NB4 (cell line): ENCODE measurements at regions not wholly inside any gene's neighbourhood (a gene's known extent, or its start where the extent isn't known, plus 50 kb on each side); places are given as distances from the start of the nearest gene placed in this dataset.

ENCODE experiments used
- MYC ChIP-seq: IDR thresholded peaks from 2 replicates; pipeline ENCODE4 v1.6.1; 2011; ENCODE audit warnings: low read depth, low read length
- POLR2A ChIP-seq: IDR thresholded peaks from 2 replicates; pipeline ENCODE4 v1.6.1; 2011; ENCODE audit warnings: mild to moderate bottlenecking; ENCODE audit not compliant: insufficient read length; ENCODE audit errors: extremely low read depth
- TF ChIP-seq, protein P1 (sequence below): IDR thresholded peaks from one replicate; pipeline ENCODE4 v1.5.1; 2012; ENCODE audit warnings: low read depth, low read length
- TF ChIP-seq, protein P2 (sequence below): IDR thresholded peaks from 2 replicates; pipeline ENCODE4 v1.6.1; 2011; ENCODE audit warnings: low read depth, low read length

DNA sequence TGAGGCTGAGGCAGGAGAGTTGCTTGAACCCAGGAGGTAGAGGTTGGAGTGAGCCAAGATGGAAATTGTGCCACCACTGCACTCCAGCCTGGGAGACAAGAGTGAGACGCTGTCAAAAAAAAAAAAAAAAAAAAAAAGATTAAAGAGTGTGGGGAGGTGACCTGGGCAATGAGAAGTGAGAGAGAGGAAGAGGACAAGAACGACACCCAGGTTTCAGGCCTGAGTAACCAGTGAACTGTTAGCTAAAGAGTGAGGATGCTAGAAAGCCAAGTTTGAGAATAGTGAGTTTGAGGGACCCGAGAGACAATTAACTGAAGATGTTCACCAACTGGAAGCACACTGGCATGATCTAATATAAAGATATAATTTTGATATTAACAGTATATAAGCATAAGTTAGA lies 85.4 kb upstream of the TNFAIP3 start:
- TF ChIP-seq, protein P1, sequence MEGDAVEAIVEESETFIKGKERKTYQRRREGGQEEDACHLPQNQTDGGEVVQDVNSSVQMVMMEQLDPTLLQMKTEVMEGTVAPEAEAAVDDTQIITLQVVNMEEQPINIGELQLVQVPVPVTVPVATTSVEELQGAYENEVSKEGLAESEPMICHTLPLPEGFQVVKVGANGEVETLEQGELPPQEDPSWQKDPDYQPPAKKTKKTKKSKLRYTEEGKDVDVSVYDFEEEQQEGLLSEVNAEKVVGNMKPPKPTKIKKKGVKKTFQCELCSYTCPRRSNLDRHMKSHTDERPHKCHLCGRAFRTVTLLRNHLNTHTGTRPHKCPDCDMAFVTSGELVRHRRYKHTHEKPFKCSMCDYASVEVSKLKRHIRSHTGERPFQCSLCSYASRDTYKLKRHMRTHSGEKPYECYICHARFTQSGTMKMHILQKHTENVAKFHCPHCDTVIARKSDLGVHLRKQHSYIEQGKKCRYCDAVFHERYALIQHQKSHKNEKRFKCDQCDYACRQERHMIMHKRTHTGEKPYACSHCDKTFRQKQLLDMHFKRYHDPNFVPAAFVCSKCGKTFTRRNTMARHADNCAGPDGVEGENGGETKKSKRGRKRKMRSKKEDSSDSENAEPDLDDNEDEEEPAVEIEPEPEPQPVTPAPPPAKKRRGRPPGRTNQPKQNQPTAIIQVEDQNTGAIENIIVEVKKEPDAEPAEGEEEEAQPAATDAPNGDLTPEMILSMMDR: no peak
- no peak for TF ChIP-seq POLR2A
- TF ChIP-seq MYC: no peak
- TF ChIP-seq, protein P2, sequence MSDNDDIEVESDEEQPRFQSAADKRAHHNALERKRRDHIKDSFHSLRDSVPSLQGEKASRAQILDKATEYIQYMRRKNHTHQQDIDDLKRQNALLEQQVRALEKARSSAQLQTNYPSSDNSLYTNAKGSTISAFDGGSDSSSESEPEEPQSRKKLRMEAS: no peak
